Lung microvascular endothelial cell (primary cell): ENCODE measurements at regions not wholly inside any gene's neighbourhood (a gene's known extent, or its start where the extent isn't known, plus 50 kb on each side); places are given as distances from the start of the nearest gene placed in this dataset.
"Not testable (repeated sequence)": the region's sequence is repeated elsewhere in the genome, so short reads cannot be mapped to it uniquely, and the experiment has no call there.

Experiments
- DNase-seq, 2 donors: peaks; one replicate each; pipeline versions ENCODE4 v3.0.0 to v3.0.0-alpha.2; 2010; ENCODE audit warnings: low read depth in 2 of 2

GRCh38 chr5:100232736-100233135, 302.4 kb upstream of the FAM174A start:
- DNase-seq, result no peak

- no peak for DNase-seq
Measured at GRCh38 chr5:100188778-100189177, 346.4 kb upstream of the FAM174A start.

GRCh38 chr5:100188339-100188738, 346.8 kb upstream of the FAM174A start:
- no peak for DNase-seq

- DNase-seq, result no peak
Measured at GRCh38 chr5:100186181-100186580, 349.0 kb upstream of the FAM174A start.

GRCh38 chr5:100182402-100182801, 352.8 kb upstream of the FAM174A start:
- no peak for DNase-seq

- DNase-seq, result no peak
Measured at GRCh38 chr5:100175346-100175745, 359.8 kb upstream of the FAM174A start.

GRCh38 chr5:100165309-100165708, 369.9 kb upstream of the FAM174A start:
- no peak for DNase-seq

GRCh38 chr5:100161868-100162267, 373.3 kb upstream of the FAM174A start:
- no peak for DNase-seq

- no peak for DNase-seq
Measured at GRCh38 chr5:100157066-100157465, 378.1 kb upstream of the FAM174A start.

GRCh38 chr5:100148239-100148638, 386.9 kb upstream of the FAM174A start:
- no peak for DNase-seq

GRCh38 chr5:100142607-100143006, 392.6 kb upstream of the FAM174A start:
- no peak for DNase-seq

- DNase-seq, result no peak
Measured at GRCh38 chr5:100131161-100131560, 404.0 kb upstream of the FAM174A start.

- no peak for DNase-seq
Measured at GRCh38 chr5:100130307-100130706, 404.9 kb upstream of the FAM174A start.

GRCh38 chr5:100119903-100120302, 415.3 kb upstream of the FAM174A start:
- DNase-seq, result no peak

- DNase-seq, result no peak
Measured at GRCh38 chr5:100110497-100110896, 424.7 kb upstream of the FAM174A start.

GRCh38 chr5:100108883-100109282, 426.3 kb upstream of the FAM174A start:
- DNase-seq, result no peak

- DNase-seq, result not testable (repeated sequence)
Measured at GRCh38 chr5:100103592-100104119, 431.5 kb upstream of the FAM174A start.

- DNase-seq, result not testable (repeated sequence)
Measured at GRCh38 chr5:100101466-100101865, 433.7 kb upstream of the FAM174A start.

- not testable (repeated sequence) for DNase-seq
Measured at GRCh38 chr5:100096328-100096727, 438.8 kb upstream of the FAM174A start.

- DNase-seq, result not testable (repeated sequence)
Measured at GRCh38 chr5:100080703-100081102, 454.5 kb upstream of the FAM174A start.

GRCh38 chr5:100079163-100079562, 456.0 kb upstream of the FAM174A start:
- not testable (repeated sequence) for DNase-seq

GRCh38 chr5:100066020-100066419, 469.2 kb upstream of the FAM174A start:
- DNase-seq, result not testable (repeated sequence)

GRCh38 chr5:100043475-100043874, 491.7 kb upstream of the FAM174A start:
- no peak for DNase-seq

GRCh38 chr5:100026606-100027005, 508.6 kb upstream of the FAM174A start:
- DNase-seq, result no peak
